ENCODE measurements at regions not wholly inside any gene's neighbourhood (a gene's known extent, or its start where the extent isn't known, plus 50 kb on each side); places are given as distances from the start of the nearest gene placed in this dataset.

GRCh38 chr5:67647772-67648171 lies 451.2 kb upstream of the CD180 start:
- no peak for TF ChIP-seq POLR2A (IDR thresholded peaks at IDR 0.05)
- TF ChIP-seq CTCF (IDR thresholded peaks at IDR 0.05) = no peak
